Dendritic cell treated with granulocyte-macrophage colony-stimulating factor and Interleukin-4, amounts not matched to agents 40 ng/mL and 50 ng/mL, for 4 days (primary cell): ENCODE measurements at regions not wholly inside any gene's neighbourhood (a gene's known extent, or its start where the extent isn't known, plus 50 kb on each side); places are given as distances from the start of the nearest gene placed in this dataset.

Experiments used
- H3K27ac Mint-ChIP-seq: one replicate; pipeline ENCODE4 v1.8.0; 2022; ENCODE audit warnings: mild to moderate bottlenecking, mixed read lengths
- H3K27me3 Mint-ChIP-seq: one replicate; pipeline ENCODE4 v1.8.0; 2022; ENCODE audit warnings: mild to moderate bottlenecking, mixed read lengths
- H3K36me3 Mint-ChIP-seq: one replicate; pipeline ENCODE4 v1.8.0; 2022; ENCODE audit warnings: low read depth, mixed read lengths
- H3K4me1 Mint-ChIP-seq: one replicate; pipeline ENCODE4 v1.8.0; 2022; ENCODE audit warnings: low read depth, mixed read lengths
- H3K4me3 Mint-ChIP-seq: one replicate; pipeline ENCODE4 v1.8.0; 2022; ENCODE audit warnings: mild to moderate bottlenecking, moderate library complexity, mixed read lengths
- H3K9me3 Mint-ChIP-seq: one replicate; pipeline ENCODE4 v1.8.0; 2022; ENCODE audit warnings: mixed read lengths
- intact Hi-C: fragments of 100-400 bp; cut with micrococcal nuclease; formaldehyde crosslinking; loops from one replicate; pipeline ENCODE4 v1.15.0; 2022

DNA sequence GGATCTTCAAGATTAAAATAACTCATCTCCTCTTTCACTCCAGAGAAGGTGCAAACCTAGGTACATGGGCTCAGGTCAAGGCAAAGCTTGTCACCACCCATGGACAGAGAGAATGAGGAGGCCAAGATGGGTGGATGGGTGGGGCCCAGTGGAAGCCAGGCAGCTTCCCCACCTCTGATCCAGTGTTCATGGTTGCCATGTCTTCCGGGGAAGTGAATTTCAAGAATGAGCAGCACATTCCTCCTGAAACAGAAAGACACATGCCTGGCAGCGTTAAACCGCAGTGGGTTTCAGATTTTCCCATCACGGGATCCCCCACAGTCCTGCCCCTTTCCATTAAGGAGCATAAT lies 301.7 kb downstream of the EIPR1 start:
- Mint-ChIP-seq H3K9me3 (no peaks in the 10 kb centered on the region), H3K4me1 (no peaks in the 10 kb centered on the region), H3K27me3 (peaks cover 3% of the 10 kb centered on the region), H3K36me3 (no peaks in the 10 kb centered on the region), H3K4me3 (no peak overlapping the region), H3K27ac (no peak overlapping the region)
- intact Hi-C loops: no loop called here

DNA sequence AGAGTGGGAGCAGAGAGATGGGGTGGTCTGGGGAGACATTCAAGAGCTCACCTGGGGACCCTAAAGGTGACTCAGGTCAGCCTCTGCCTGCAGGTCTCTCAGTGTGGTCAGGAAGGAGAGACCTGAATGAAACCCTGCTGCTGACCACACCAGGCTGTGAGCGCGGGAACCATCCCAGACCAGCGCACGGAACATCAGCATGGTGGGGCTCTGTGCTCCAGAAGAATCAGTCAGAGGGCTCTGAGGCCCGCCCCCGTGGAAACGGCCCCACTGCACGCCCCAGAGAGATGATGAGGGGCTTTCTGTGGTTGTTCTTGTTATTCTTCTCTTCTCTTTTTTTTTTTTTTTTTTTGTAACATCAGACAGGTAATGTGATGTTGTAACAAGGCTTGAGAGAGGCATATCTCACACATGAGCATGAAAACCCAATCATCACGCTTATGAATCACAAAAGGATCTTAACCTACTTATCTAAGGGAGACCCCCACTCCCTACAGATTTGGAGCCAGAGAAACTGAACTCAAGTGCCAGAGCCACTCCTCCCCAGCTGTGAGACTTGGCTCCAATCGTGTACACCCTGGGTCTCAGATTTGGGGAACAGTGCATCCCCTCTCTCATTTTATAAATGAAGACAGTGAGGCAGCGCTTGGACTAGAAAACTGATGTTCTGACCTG lies 302.2 kb downstream of the EIPR1 start:
- Mint-ChIP-seq H3K36me3 (no peaks in the 10 kb centered on the region), H3K27me3 (peaks cover 3% of the 10 kb centered on the region), H3K4me3 (no peak overlapping the region), H3K9me3 (no peaks in the 10 kb centered on the region), H3K27ac (no peak overlapping the region), H3K4me1 (no peaks in the 10 kb centered on the region)
- intact Hi-C loops: no loop called here

DNA sequence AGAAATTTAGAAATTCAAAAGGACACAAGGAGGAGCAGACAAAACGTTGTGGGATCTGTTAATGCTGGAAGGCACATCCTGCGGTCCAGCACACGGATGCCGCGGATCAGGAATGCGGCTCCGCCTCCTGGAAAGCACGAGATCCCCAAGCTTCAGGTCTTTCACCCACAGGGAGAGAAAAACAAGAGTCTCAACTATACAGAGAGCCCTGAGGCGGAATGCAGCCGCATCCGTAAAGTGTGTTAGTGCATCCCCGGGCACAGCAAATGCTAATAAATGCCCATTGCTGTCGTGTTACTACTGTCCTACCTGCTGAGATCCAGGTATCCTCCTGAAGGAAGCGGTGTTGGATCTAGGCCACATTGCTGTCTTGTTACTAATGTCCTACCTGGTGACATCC lies 303.9 kb downstream of the EIPR1 start:
- intact Hi-C loops: no loop called here
- no peak overlapping the region for H3K4me3 Mint-ChIP-seq
- no peaks in the 10 kb centered on the region for H3K9me3 Mint-ChIP-seq
- H3K27ac Mint-ChIP-seq: no peak overlapping the region
- peaks cover 3% of the 10 kb centered on the region for H3K27me3 Mint-ChIP-seq
- H3K4me1 Mint-ChIP-seq: no peaks in the 10 kb centered on the region
- H3K36me3 Mint-ChIP-seq: no peaks in the 10 kb centered on the region

DNA sequence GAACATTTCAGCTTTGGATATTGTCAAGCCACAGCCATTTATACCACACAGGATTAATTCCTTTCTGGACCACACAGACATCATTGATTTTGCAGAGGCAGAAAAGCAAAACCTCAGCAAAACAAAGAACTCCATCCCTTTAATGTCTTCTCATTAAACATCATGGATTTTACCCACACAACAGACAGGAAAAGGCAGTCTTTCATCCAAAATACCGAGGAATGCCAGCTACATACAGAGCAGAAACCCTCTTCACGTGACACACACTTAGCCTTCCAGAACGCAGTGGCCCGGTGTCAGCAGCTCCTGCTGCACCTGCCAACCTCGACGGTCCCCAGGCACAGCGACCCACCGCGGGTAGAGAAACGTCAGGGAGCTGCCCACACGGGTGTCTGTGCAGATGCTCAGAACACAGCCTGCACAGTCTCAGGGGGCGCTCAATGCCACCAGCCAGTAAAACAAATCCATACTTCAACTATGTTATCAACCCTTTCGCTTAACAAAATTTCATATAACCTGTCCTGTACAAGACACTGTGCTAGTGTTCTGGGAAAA lies 304.5 kb downstream of the EIPR1 start:
- no peaks in the 10 kb centered on the region for H3K9me3 Mint-ChIP-seq

DNA sequence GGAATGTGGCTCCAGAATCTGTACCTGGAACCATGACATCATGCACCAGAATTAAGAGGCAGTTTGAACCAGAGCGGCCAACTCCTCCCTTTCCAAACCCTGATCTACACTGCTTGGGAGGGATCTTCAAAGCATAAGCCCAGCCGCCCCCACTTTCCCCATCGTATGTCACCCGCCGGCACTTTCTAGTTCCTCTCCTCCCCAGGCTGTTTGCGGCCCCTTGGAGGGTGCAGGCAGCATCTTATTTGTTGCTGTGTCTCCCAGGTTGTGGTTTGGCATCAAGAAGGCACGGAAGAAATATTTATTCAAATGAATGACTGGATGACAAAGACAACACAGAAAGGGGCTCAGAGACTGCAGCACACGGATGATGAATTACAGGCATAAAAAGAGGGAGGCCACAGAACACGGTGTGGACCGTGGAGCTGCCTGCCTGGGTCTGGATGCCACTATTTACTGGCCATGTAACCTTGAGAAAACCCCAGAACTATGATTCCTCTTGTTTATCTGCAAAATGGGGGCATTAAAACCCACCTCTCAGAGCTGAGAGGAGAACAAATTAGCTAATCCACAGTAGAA lies 305.8 kb downstream of the EIPR1 start:
- peaks cover 3% of the 10 kb centered on the region for H3K27me3 Mint-ChIP-seq
- no peaks in the 10 kb centered on the region for H3K4me1 Mint-ChIP-seq
- H3K9me3 Mint-ChIP-seq: no peaks in the 10 kb centered on the region
- no peak overlapping the region for H3K27ac Mint-ChIP-seq
- intact Hi-C loops: no loop called here
- no peak overlapping the region for H3K4me3 Mint-ChIP-seq
- H3K36me3 Mint-ChIP-seq: no peaks in the 10 kb centered on the region

More for the DNA sequence above, 304.5 kb downstream of the EIPR1 start:
- no peak overlapping the region for H3K4me3 Mint-ChIP-seq
- H3K36me3 Mint-ChIP-seq: no peaks in the 10 kb centered on the region
- H3K27me3 Mint-ChIP-seq: peaks cover 3% of the 10 kb centered on the region
- no peak overlapping the region for H3K27ac Mint-ChIP-seq
- intact Hi-C loops: no loop called here
- no peaks in the 10 kb centered on the region for H3K4me1 Mint-ChIP-seq

DNA sequence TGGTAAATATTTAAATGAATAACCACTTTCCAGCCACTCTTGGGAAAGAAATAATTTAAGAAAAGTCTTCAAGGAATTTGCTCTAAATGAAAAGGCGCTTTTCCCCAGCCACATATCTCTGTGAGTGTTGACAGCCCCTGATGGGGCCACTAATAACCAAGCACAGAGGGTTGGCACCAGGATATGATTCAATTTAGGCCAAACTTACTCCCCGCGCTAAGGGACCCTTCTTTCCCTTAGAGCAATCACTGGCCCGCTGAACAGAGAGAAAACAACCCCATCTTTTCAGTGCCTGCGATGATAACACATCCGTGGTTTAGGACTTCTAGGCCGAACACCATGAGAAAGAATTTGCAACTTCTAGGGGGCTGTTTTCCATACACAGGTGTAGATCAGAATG lies 310.8 kb downstream of the EIPR1 start:
- Mint-ChIP-seq H3K27me3 (peaks cover 3% of the 10 kb centered on the region), H3K4me1 (no peaks in the 10 kb centered on the region), H3K36me3 (no peaks in the 10 kb centered on the region), H3K27ac (no peak overlapping the region), H3K4me3 (no peak overlapping the region), H3K9me3 (no peaks in the 10 kb centered on the region)
- intact Hi-C loops: no loop called here

DNA sequence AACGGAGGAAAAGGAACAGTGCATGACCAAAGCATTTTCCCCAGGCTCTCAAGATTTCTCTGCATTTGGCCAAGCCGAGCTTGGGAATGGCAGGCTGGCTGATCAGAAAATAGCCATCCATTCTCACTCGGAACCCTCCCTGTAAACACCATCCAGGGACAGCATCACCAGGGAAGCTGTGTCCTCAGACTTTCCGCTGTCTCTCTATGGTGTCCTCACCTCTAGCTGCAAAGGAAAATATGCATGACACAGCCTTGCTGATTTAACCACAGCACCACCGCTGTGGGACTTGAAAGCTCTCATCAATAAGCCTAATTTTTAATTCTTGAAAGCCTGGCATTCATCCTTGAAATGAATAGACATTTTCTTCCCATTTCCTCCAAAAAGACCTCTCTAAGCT lies 311.7 kb downstream of the EIPR1 start:
- Mint-ChIP-seq H3K36me3 (no peaks in the 10 kb centered on the region), H3K4me1 (no peaks in the 10 kb centered on the region), H3K27ac (no peak overlapping the region), H3K9me3 (no peaks in the 10 kb centered on the region), H3K4me3 (no peak overlapping the region), H3K27me3 (no peaks in the 10 kb centered on the region)
- intact Hi-C loops: no loop called here

DNA sequence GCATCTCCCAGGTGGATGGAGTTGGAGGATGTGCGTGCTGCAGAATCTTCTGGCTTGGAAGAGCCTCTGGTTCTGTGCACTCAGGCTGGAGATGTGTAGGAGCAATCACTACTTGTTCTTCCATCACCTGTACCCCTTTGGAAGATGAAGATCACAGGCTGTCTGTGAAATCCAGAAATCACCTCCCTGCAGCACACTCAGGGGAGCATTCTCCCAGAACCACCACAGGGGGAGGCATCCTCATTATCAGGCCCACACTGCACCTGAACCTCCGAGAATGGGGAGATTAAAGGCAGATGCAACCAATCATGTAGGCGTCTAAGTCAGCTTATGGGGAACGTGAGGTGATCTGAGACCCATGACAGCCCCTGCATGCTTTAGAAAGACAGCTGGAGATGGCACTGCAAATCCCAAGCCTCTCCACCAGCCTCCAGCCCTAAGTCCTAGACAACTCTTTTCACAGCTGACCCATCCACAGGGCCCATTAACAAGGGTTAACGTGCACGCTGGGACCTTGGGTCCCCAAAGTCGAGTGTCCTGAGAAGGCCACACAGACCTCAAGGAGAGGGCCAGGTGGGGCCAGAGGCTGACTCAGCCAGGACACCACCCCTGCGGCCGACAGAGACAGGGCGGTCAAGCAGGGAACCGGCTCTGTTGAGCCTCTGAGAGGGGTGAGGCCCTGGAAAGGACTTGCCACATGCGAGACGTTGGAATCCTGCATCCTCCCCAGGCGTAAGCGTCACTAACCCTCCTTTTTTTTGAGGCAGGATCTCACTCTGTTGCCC lies 314.9 kb downstream of the EIPR1 start:
- Mint-ChIP-seq H3K27ac (no peak overlapping the region), H3K4me3 (no peak overlapping the region), H3K27me3 (no peaks in the 10 kb centered on the region), H3K36me3 (no peaks in the 10 kb centered on the region), H3K9me3 (no peaks in the 10 kb centered on the region), H3K4me1 (no peaks in the 10 kb centered on the region)
- intact Hi-C loops: no loop called here

DNA sequence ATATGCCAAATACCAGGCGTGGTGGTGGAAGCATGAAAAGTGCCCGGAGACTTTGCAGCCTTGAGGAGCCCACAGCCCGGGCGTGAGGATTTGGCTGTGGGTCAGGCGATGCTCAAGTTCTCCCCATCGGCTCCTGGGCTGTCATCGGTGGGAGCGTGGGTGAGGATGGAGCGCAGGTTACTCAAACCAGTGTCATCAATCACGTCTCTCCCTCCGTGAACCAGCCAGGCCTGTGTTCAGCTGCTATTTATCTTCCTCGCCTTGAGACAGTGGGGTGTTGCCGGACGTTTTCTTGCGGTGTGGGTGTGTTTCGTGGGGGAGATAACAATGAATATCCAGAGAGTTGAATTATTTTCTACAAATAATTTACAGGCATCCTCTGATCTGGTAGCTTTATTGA lies 317.6 kb downstream of the EIPR1 start:
- no peaks in the 10 kb centered on the region for H3K36me3 Mint-ChIP-seq
- H3K27me3 Mint-ChIP-seq: no peaks in the 10 kb centered on the region
- no peaks in the 10 kb centered on the region for H3K9me3 Mint-ChIP-seq
- no peak overlapping the region for H3K4me3 Mint-ChIP-seq
- H3K4me1 Mint-ChIP-seq: peaks cover 5% of the 10 kb centered on the region
- no peak overlapping the region for H3K27ac Mint-ChIP-seq
- intact Hi-C loops: no loop called here

DNA sequence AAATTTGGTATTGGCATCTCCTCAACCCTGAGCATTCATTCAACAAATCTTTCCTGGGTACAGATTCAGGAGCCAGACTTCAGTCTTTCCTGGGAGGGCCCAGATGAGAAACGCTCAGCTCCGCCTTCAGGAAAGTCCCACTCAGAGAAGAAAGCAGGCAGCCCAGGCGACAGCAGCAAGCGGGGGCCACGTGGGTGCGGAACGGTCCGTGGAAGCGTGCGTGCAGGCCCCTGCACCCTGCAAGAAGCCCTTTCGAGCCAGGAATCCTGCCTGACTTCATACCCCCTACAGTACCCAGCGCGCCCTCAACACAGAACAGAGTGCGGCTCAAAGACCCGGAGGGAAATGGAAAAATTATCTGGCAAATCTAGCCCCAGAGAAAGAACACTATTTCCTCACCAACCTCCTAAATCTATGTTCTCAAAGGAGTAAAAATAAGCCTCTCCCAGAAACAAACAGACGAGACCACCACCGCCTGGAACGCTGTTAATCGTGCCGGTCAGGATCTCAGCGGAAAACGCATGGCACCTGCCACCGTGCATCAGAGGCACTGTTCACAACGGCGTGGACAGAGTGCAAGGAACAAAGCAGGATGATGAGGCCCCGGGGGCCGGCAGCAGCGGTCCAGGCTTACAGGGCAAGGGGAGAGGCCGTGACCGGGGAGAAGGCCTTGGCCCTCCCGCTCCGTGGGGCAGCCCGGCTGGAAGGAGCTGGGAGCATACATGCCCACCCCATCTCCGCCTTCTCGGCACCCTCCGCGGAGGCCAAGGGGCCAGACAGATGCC lies 318.3 kb downstream of the EIPR1 start:
- intact Hi-C loops: no loop called here
- Mint-ChIP-seq H3K4me1 (peaks cover 5% of the 10 kb centered on the region), H3K27me3 (no peaks in the 10 kb centered on the region), H3K36me3 (no peaks in the 10 kb centered on the region), H3K9me3 (no peaks in the 10 kb centered on the region), H3K4me3 (no peak overlapping the region), H3K27ac (no peak overlapping the region)

DNA sequence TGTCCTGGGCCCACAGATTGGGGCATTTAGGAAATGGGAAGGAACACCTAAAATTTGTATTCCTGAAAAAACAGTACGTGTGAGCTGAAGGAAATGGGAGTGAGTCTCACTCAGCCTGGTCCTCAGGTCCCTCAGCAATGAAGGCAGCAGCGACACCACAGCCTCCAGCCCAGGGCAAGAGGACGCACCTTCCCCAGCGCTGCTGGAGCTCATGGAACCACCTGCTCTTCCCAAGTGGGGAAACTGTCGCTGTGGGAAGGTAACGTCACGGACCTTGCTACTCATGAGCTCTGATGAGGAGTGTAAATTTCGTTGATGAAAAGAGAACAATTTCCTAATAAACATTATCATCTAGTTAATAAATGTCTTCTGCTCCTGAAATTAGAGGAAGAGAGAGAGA lies 323.6 kb downstream of the EIPR1 start:
- Mint-ChIP-seq H3K27me3 (no peaks in the 10 kb centered on the region), H3K4me3 (no peak overlapping the region), H3K36me3 (no peaks in the 10 kb centered on the region), H3K27ac (no peak overlapping the region), H3K9me3 (no peaks in the 10 kb centered on the region), H3K4me1 (peaks cover 5% of the 10 kb centered on the region)
- intact Hi-C loops: no loop called here

DNA sequence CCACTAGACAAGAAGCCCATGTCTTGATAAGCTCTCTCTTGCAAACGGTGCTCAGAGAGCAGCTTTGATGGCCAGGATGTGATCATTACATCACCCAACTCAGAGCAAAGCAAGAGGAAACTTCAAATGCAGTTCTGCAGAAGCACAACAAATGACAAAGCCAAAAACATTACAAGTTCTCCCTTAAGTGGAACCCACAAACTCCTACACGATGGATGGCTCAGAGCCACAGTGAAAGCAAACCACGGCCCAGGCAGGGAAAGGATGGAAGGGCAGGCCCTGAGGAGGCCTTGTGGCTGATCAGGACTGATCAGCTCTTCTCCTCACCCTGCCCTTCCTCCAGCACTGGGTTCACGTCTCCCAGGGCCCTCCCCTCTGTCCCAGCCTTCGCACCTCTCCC lies 326.4 kb downstream of the EIPR1 start:
- no peaks in the 10 kb centered on the region for H3K4me1 Mint-ChIP-seq
- intact Hi-C loops: no loop called here
- H3K27ac Mint-ChIP-seq: no peak overlapping the region
- no peaks in the 10 kb centered on the region for H3K27me3 Mint-ChIP-seq
- H3K4me3 Mint-ChIP-seq: no peak overlapping the region
- no peaks in the 10 kb centered on the region for H3K36me3 Mint-ChIP-seq
- no peaks in the 10 kb centered on the region for H3K9me3 Mint-ChIP-seq

DNA sequence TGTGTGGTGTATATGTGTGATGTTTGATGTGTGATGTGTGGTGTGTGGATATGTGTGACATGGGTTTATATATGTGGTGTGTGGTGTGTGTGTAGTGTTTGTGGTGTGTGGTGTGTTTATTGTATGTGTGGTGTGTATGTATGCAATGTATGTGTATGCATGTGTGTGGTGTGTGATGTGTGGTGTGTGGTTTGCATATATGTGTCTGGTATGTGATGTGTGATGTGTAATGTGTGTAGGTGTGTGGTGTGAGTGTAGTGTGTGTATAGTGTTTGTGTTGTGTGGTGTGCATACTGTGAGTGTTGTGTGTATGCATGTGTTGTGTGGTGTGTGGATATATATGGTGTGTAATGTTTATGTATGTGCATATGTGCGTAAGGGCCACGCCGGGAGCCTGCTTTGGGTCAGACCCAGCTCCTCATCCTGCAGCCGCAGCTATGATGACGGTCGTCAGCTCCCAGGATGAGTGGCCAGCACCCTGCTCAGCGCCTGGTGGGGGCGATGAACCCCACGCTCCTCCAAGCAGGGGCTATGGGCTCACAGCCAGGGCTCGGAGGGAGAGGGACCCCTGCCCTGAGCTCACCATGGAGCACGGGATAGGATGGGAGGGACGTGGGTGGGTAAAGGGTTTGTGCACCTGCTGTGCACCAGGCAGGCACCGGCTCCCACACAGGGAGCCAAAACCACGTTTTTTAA lies 331.3 kb downstream of the EIPR1 start:
- intact Hi-C loops: no loop called here
- Mint-ChIP-seq H3K4me1 (no peaks in the 10 kb centered on the region), H3K27me3 (no peaks in the 10 kb centered on the region), H3K9me3 (no peaks in the 10 kb centered on the region), H3K27ac (no peak overlapping the region), H3K4me3 (no peak overlapping the region), H3K36me3 (no peaks in the 10 kb centered on the region)
